ENCODE measurements at regions not wholly inside any gene's neighbourhood (a gene's known extent, or its start where the extent isn't known, plus 50 kb on each side); places are given as distances from the start of the nearest gene placed in this dataset.
"Not testable (repeated sequence)": the region's sequence is repeated elsewhere in the genome, so short reads cannot be mapped to it uniquely, and the experiment has no call there.

- Histone ChIP-seq H3K4me3 (no peak overlapping the region), H3K27ac (no peak overlapping the region), H3K9me3 (no peaks in the 10 kb centered on the region), H3K27me3 (no peaks in the 10 kb centered on the region), H3K4me1 (no peaks in the 10 kb centered on the region), H3K36me3 (no peaks in the 10 kb centered on the region)
- TF ChIP-seq POLR2AphosphoS5 (IDR thresholded peaks at IDR 0.05) (no peak), EP300 (IDR thresholded peaks at IDR 0.05; ENCODE audit: low read depth) (no peak), CTCF (IDR thresholded peaks at IDR 0.05) (no peak), POLR2A (IDR thresholded peaks at IDR 0.05) (no peak)
- 60 to 62% methylated on average over 1 to 5 of the region's 5 CpGs for WGBS, 2 donors (ENCODE audit: low coverage in 1 of 2)
- no peak for DNase-seq
- in situ Hi-C loops (cut with MboI; ENCODE audit: low pct_ligation_motif_present in 1 of 4, low pct_unique_long_range_greater_than_20kb in 1 of 4, low sequenced_read_pairs in 3 of 4), result no loop called here
- intact Hi-C loops (cut with DNase I; ENCODE audit: low total_unique reads), result no loop called here
Measured at GRCh38 chrX:26511589-26512363, 295.8 kb downstream of the MAGEB5 start.

GRCh38 chrX:26470941-26471340, 255.0 kb downstream of the MAGEB5 start:
- DNase-seq, result no peak
- 76 to 90% methylated on average over 2 to 5 of the region's 5 CpGs for WGBS, 2 donors (ENCODE audit: low coverage in 1 of 2)
- H3K36me3 ChIP-seq, result no peaks in the 10 kb centered on the region
- intact Hi-C loops (cut with DNase I; ENCODE audit: low total_unique reads) (no loop called here), in situ Hi-C loops (cut with MboI; ENCODE audit: low pct_ligation_motif_present in 1 of 4, low pct_unique_long_range_greater_than_20kb in 1 of 4, low sequenced_read_pairs in 3 of 4) (no loop called here)
- no peak overlapping the region for H3K4me3 ChIP-seq
- TF ChIP-seq POLR2A (IDR thresholded peaks at IDR 0.05) (no peak), POLR2AphosphoS5 (IDR thresholded peaks at IDR 0.05) (no peak), EP300 (IDR thresholded peaks at IDR 0.05; ENCODE audit: low read depth) (no peak), CTCF (IDR thresholded peaks at IDR 0.05) (no peak)
- no peaks in the 10 kb centered on the region for H3K27me3 ChIP-seq
- no peaks in the 10 kb centered on the region for H3K4me1 ChIP-seq
- no peak overlapping the region for H3K27ac ChIP-seq
- H3K9me3 ChIP-seq, result no peaks in the 10 kb centered on the region

- no peaks in the 10 kb centered on the region for H3K36me3 ChIP-seq
- H3K4me1 ChIP-seq, result no peaks in the 10 kb centered on the region
- no peaks in the 10 kb centered on the region for H3K9me3 ChIP-seq
- WGBS, 2 donors (ENCODE audit: low coverage in 1 of 2), result 88% methylated on average over 4 of the region's 4 CpGs; no CpG with 5 or more reads in 1 of the 2 donors
- in situ Hi-C loops (cut with MboI; ENCODE audit: low pct_ligation_motif_present in 1 of 4, low pct_unique_long_range_greater_than_20kb in 1 of 4, low sequenced_read_pairs in 3 of 4), result no loop called here
- DNase-seq, result no peak
- H3K27ac ChIP-seq, result no peak overlapping the region
- TF ChIP-seq CTCF (IDR thresholded peaks at IDR 0.05) (no peak), POLR2A (IDR thresholded peaks at IDR 0.05) (no peak), EP300 (IDR thresholded peaks at IDR 0.05; ENCODE audit: low read depth) (no peak), POLR2AphosphoS5 (IDR thresholded peaks at IDR 0.05) (no peak)
- no peak overlapping the region for H3K4me3 ChIP-seq
- no peaks in the 10 kb centered on the region for H3K27me3 ChIP-seq
- intact Hi-C loops (cut with DNase I; ENCODE audit: low total_unique reads), result no loop called here
Measured at GRCh38 chrX:26466387-26466786, 250.4 kb downstream of the MAGEB5 start.

GRCh38 chrX:26445288-26445687, 229.3 kb downstream of the MAGEB5 start:
- 73 to 100% methylated on average over 1 to 2 of the region's 2 CpGs for WGBS, 2 donors (ENCODE audit: low coverage in 1 of 2)
- Histone ChIP-seq H3K36me3 (no peaks in the 10 kb centered on the region), H3K4me3 (no peak overlapping the region), H3K27ac (no peak overlapping the region), H3K9me3 (no peaks in the 10 kb centered on the region), H3K4me1 (no peaks in the 10 kb centered on the region), H3K27me3 (no peaks in the 10 kb centered on the region)
- TF ChIP-seq POLR2AphosphoS5 (IDR thresholded peaks at IDR 0.05) (no peak), CTCF (IDR thresholded peaks at IDR 0.05) (no peak), POLR2A (IDR thresholded peaks at IDR 0.05) (no peak)
- intact Hi-C loops (cut with DNase I; ENCODE audit: low total_unique reads) (no loop called here), in situ Hi-C loops (cut with MboI; ENCODE audit: low pct_ligation_motif_present in 1 of 4, low pct_unique_long_range_greater_than_20kb in 1 of 4, low sequenced_read_pairs in 3 of 4) (no loop called here)
- DNase-seq, result no peak

- H3K36me3 ChIP-seq; in situ Hi-C loops (cut with MboI; ENCODE audit: low pct_ligation_motif_present in 1 of 4, low pct_unique_long_range_greater_than_20kb in 1 of 4, low sequenced_read_pairs in 3 of 4); DNase-seq; H3K4me1 ChIP-seq; H3K27ac ChIP-seq; H3K9me3 ChIP-seq; H3K27me3 ChIP-seq; H3K4me3 ChIP-seq: not testable (repeated sequence)
- intact Hi-C loops (cut with DNase I; ENCODE audit: low total_unique reads), result loop anchor here (5.0 kb wide), 1 partner anchor 393 kb away; no protein-coding TSS in a partner anchor
- 78% methylated on average over 3 of the region's 3 CpGs; no CpG with 5 or more reads in 1 of the 2 donors for WGBS, 2 donors (ENCODE audit: low coverage in 1 of 2)
Measured at GRCh38 chrX:26444417-26444816, 228.4 kb downstream of the MAGEB5 start.

Measured in transverse colon (tissue), 4 donors.